NT2/D1 (cell line): ENCODE measurements at regions not wholly inside any gene's neighbourhood (a gene's known extent, or its start where the extent isn't known, plus 50 kb on each side); places are given as distances from the start of the nearest gene placed in this dataset.

Experiments
- DNase-seq: peaks from one replicate; pipeline ENCODE4 v3.0.0-alpha.2; 2011; ENCODE audit warnings: low read depth, low spot score
- H3K27me3 ChIP-seq: 2 replicates; pipeline ENCODE4 v1.6.0; 2011; ENCODE audit warnings: mild to moderate bottlenecking; ENCODE audit not compliant: insufficient read length, insufficient read depth
- H3K36me3 ChIP-seq: 2 replicates; pipeline ENCODE4 v1.6.1; 2011; ENCODE audit warnings: mild to moderate bottlenecking, low read length, mixed read lengths; ENCODE audit not compliant: insufficient read depth, insufficient read length
- H3K4me1 ChIP-seq: 2 replicates; pipeline ENCODE4 v1.5.1; 2011; ENCODE audit not compliant: insufficient read depth, insufficient read length
- H3K4me3 ChIP-seq: 2 replicates; pipeline ENCODE4 v1.5.1; 2011; ENCODE audit warnings: low read depth; ENCODE audit not compliant: insufficient read length
- H3K9ac ChIP-seq: 2 replicates; pipeline ENCODE4 v1.6.0; 2011; ENCODE audit warnings: low read depth; ENCODE audit not compliant: insufficient read length
- H3K9me3 ChIP-seq: 2 replicates; pipeline ENCODE4 v1.5.1; 2011; ENCODE audit warnings: mild to moderate bottlenecking, low read length; ENCODE audit not compliant: insufficient read depth
- SUZ12 ChIP-seq: IDR thresholded peaks from 2 replicates; pipeline ENCODE4 v1.6.1; 2011; ENCODE audit not compliant: insufficient read length, insufficient read depth; ENCODE audit errors: extremely low read depth
- YY1 ChIP-seq: IDR thresholded peaks from 2 replicates; pipeline ENCODE4 v1.6.1; 2011; ENCODE audit not compliant: insufficient read length, insufficient read depth
- ZNF274 ChIP-seq: IDR thresholded peaks from 2 replicates; pipeline ENCODE4 v1.6.1; 2011; ENCODE audit warnings: mild to moderate bottlenecking, low read depth, low read length

- H3K36me3 ChIP-seq: no peaks in the 10 kb centered on the region
- H3K4me1 ChIP-seq: no peaks in the 10 kb centered on the region
- DNase-seq: no peak
- H3K4me3 ChIP-seq: no peak overlapping the region
- TF ChIP-seq ZNF274 (no peak), SUZ12 (no peak), YY1 (no peak)
- no peaks in the 10 kb centered on the region for H3K27me3 ChIP-seq
- no peaks in the 10 kb centered on the region for H3K9me3 ChIP-seq
- no peak overlapping the region for H3K9ac ChIP-seq
Measured at GRCh38 chr5:120886351-120886860, 422.3 kb downstream of the PRR16 start.

DNA sequence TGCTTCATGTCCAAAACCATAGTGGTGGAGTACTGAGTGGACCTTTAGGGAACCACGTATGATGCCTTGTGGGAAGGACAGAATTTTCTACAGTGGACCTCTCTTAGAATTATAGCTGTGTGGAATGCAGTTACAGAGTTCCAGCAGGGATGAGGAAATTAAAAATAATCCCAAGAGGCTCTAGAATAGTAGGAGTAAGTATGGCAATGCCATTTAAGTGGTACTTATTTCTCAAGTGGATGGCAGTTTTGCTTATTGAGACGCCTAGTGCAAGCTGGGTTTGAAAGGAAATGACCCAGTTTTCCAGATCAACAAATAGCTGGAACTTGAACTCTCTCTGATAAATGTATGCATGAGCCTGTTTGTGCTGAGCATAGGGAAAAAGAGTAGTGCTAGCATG lies 431.6 kb downstream of the PRR16 start:
- Histone ChIP-seq H3K27me3 (no peaks in the 10 kb centered on the region), H3K4me1 (no peaks in the 10 kb centered on the region), H3K9ac (no peak overlapping the region), H3K4me3 (no peak overlapping the region), H3K9me3 (no peaks in the 10 kb centered on the region), H3K36me3 (no peaks in the 10 kb centered on the region)
- TF ChIP-seq YY1 (no peak), SUZ12 (no peak)
- no peak for DNase-seq

DNA sequence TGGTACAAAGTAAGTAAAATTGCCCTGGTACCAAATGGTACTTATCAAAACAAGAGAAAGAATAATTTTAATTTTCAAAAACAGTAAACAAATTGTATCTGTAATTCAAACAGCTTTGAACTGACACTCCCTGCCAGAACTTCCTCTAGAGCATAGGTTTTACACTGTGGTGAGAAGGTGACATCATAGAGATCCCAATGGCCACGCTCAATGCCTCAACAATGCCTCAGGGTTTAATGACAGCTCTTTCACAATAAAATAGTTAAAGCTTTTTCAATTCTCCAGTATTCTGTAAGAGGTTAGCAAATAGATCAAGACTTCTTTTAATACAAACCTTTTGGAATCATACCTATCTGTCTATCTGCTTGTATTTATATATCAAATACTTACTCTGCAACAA lies 437.1 kb downstream of the PRR16 start:
- H3K9ac ChIP-seq: no peak overlapping the region
- no peaks in the 10 kb centered on the region for H3K27me3 ChIP-seq
- no peaks in the 10 kb centered on the region for H3K36me3 ChIP-seq
- TF ChIP-seq ZNF274 (no peak), YY1 (no peak), SUZ12 (no peak)
- no peaks in the 10 kb centered on the region for H3K4me1 ChIP-seq
- no peaks in the 10 kb centered on the region for H3K9me3 ChIP-seq
- no peak overlapping the region for H3K4me3 ChIP-seq
- DNase-seq: no peak

DNA sequence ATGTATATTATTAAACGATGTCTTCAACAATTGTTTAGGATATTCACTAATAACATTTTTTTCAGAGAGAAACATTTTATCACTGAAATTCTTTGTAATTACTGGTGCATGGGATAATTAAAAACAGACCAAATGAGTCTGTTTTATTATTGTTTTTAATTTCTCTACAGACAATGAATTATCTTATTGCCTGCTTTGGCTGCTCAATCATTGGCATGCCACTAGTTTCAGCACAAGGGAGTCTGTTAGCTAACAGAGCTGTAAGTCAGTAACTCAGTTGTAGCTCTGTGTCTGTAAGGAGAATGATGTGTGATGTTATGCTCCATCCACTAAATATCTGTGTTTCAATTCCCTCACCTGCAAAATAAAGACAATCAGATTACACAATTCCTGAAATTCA lies 443.9 kb downstream of the PRR16 start:
- Histone ChIP-seq H3K4me1 (no peaks in the 10 kb centered on the region), H3K27me3 (no peaks in the 10 kb centered on the region), H3K36me3 (no peaks in the 10 kb centered on the region), H3K4me3 (no peak overlapping the region), H3K9me3 (no peaks in the 10 kb centered on the region), H3K9ac (no peak overlapping the region)
- no peak for TF ChIP-seq YY1
- no peak for TF ChIP-seq SUZ12
- TF ChIP-seq ZNF274: no peak
- no peak for DNase-seq

DNA sequence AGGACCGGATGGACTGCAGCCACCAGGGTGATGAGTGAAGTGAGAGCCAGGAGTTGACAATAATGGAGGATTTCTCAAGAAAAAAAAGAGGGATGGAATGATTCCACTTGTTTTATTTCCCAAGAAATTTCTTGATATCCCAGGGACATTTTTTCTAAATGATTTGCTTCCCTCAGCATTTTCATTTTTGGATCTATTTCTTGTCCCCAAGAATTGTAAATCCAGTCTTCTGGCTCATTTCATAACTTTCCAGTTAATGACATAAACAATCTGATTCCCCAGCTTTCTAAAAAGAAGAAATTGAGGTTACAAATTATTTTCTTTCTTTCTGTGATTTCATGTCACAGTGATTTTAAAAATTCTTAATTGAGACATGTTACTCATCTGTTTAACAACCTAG lies 446.5 kb downstream of the PRR16 start:
- Histone ChIP-seq H3K9me3 (no peaks in the 10 kb centered on the region), H3K36me3 (no peaks in the 10 kb centered on the region), H3K9ac (no peak overlapping the region), H3K4me3 (no peak overlapping the region), H3K4me1 (peaks cover 2% of the 10 kb centered on the region), H3K27me3 (no peaks in the 10 kb centered on the region)
- no peak for TF ChIP-seq ZNF274
- TF ChIP-seq YY1: no peak
- DNase-seq: no peak

DNA sequence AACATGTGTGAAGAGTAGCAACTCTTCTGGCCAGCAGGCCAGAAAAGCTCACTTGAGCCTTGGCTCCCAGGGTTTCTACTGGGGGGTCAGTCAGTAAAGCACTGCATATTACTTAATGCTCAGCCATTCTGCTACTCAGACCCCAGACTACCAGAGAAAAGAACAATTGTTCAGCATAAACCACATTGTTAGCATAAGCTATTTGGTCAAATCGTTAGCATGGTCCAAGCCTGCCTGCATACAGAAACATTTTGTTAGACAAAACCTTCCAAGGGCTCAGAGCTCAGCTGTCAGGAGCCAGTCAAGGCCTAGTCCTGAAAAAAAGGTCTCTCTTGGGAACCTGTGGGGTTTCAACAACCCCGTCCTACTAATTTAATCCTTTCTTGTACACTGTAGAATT lies 449.3 kb downstream of the PRR16 start:
- DNase-seq: no peak
- no peak for TF ChIP-seq SUZ12
- TF ChIP-seq YY1: no peak
- TF ChIP-seq ZNF274: no peak
- Histone ChIP-seq H3K36me3 (no peaks in the 10 kb centered on the region), H3K9me3 (no peaks in the 10 kb centered on the region), H3K27me3 (no peaks in the 10 kb centered on the region), H3K4me3 (no peak overlapping the region), H3K4me1 (peaks cover 2% of the 10 kb centered on the region), H3K9ac (no peak overlapping the region)

- Histone ChIP-seq H3K9ac (no peak overlapping the region), H3K9me3 (no peaks in the 10 kb centered on the region), H3K27me3 (no peaks in the 10 kb centered on the region), H3K4me3 (no peak overlapping the region), H3K4me1 (peaks cover 2% of the 10 kb centered on the region), H3K36me3 (no peaks in the 10 kb centered on the region)
- DNase-seq: no peak
- TF ChIP-seq SUZ12 (no peak), ZNF274 (no peak), YY1 (no peak)
Measured at GRCh38 chr5:120917214-120917758, 453.2 kb downstream of the PRR16 start.

DNA sequence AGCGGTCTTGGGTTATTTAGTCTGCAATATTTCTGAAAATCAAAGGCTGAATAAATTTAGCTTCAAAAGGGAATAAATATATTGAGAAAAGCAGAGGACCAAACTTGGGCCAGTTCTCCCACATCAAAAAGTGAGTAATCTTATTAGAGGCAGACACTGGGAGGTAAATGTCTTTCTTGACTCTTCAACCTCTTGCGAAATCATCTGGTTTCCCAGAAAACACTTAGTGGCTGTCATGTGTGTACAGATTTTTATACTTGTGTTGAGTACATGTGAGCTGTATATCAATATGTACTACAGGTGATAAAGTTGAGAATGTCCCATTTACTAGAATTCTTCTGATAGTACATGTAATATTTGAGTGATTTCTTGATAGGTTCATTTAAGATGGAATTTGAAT lies 454.9 kb downstream of the PRR16 start:
- DNase-seq: no peak
- Histone ChIP-seq H3K4me1 (no peaks in the 10 kb centered on the region), H3K9me3 (no peaks in the 10 kb centered on the region), H3K36me3 (no peaks in the 10 kb centered on the region), H3K9ac (no peak overlapping the region), H3K27me3 (no peaks in the 10 kb centered on the region), H3K4me3 (no peak overlapping the region)
- TF ChIP-seq ZNF274: no peak
- TF ChIP-seq SUZ12: no peak
- no peak for TF ChIP-seq YY1
